Thyroid gland (tissue), 1 donor: ENCODE measurements at regions not wholly inside any gene's neighbourhood (a gene's known extent, or its start where the extent isn't known, plus 50 kb on each side); places are given as distances from the start of the nearest gene placed in this dataset. TPM values are rescaled to one million over a fixed set of nuclear protein-coding genes. Genes with fewer than 3 reads are reported as not detected.

Experiments used
- small RNA-seq: library from RNA; depleted of rRNA; stranded (forward); fragments of <200 nt; gene quantifications from one replicate; pipeline ENCODE3, GENCODE V24; 2016

Small RNA genes in the stretch of these regions (small RNA-seq; reads per million reads assigned to genes)
- gene RF01518 (not detected), gene RNU1-128P (not detected)
